Transverse colon (tissue), 3 donors: ENCODE measurements at regions not wholly inside any gene's neighbourhood (a gene's known extent, or its start where the extent isn't known, plus 50 kb on each side); places are given as distances from the start of the nearest gene placed in this dataset.

Experiments
- POLR2A ChIP-seq: fragments of 450-650 bp; IDR thresholded peaks from one replicate; pipeline ENCODE4 v1.6.1; 2016; ENCODE audit warnings: antibody characterized with exemption, mild to moderate bottlenecking, moderate library complexity
- TF ChIP-seq, protein P1 (sequence below), 5 experiments: fragments of 200-600 bp in 3 of 5; fragments of 450-650 bp in 2 of 5; sonication (generic) in 3 of 5; IDR thresholded peaks; 1 replicate in 2 of 5; 2 replicates in 3 of 5; pipeline ENCODE4 v1.5.1; 2016 to 2017; ENCODE audit warnings: antibody characterized with exemption in 5 of 5, inconsistent platforms in 3 of 5, mild to moderate bottlenecking in 2 of 5, moderate library complexity in 1 of 5

DNA sequence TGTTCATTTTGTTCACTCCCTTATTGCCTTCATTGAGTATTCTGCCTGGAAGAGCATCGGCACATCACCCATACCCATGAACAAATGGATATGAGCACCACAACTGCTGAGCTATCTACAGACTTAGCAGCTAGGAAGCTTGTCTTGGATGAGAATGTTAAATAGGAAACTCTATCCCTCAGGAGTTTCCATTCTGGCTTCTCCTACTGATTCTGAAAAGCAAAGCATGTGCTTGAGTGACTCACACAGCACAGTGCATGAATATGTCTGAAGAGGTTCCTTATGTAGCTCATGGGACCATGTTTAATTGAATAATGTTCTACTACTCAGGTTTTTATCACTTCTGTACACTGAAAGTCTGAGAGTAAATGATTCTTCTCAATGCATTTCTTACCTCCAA lies 57.3 kb upstream of the MXRA5 start:
- TF ChIP-seq, protein P1, sequence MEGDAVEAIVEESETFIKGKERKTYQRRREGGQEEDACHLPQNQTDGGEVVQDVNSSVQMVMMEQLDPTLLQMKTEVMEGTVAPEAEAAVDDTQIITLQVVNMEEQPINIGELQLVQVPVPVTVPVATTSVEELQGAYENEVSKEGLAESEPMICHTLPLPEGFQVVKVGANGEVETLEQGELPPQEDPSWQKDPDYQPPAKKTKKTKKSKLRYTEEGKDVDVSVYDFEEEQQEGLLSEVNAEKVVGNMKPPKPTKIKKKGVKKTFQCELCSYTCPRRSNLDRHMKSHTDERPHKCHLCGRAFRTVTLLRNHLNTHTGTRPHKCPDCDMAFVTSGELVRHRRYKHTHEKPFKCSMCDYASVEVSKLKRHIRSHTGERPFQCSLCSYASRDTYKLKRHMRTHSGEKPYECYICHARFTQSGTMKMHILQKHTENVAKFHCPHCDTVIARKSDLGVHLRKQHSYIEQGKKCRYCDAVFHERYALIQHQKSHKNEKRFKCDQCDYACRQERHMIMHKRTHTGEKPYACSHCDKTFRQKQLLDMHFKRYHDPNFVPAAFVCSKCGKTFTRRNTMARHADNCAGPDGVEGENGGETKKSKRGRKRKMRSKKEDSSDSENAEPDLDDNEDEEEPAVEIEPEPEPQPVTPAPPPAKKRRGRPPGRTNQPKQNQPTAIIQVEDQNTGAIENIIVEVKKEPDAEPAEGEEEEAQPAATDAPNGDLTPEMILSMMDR (IDR thresholded peaks at IDR 0.05) = no peak
- TF ChIP-seq POLR2A = no peak
